IMR-90 (cell line): ENCODE measurements at regions not wholly inside any gene's neighbourhood (a gene's known extent, or its start where the extent isn't known, plus 50 kb on each side); places are given as distances from the start of the nearest gene placed in this dataset.

Experiments
- ATAC-seq: fragments of 200-7000 bp; cut with Tn5 transposase; 2 replicates; pipeline ENCODE4 v1.9.1; 2020; ENCODE audit warnings: low read depth, mild to moderate bottlenecking, moderate library complexity
- BruUV-seq: library from RNA; stranded (reverse); fragments of 400-500 nt; replicated peaks from 2 replicates; lab custom pipeline; 2021; lab: Mats Ljungman, UMichigan
- CTCF ChIA-PET: fragments of 300-600 bp; formaldehyde crosslinking; extraction: SDS; loops from one replicate; lab custom pipeline; 2021; ENCODE audit warnings: antibody characterized with exemption; lab: Yijun Ruan, JAX
- POLR2A ChIA-PET: fragments of 300-600 bp; sonication (Branson Sonifier 250); formaldehyde crosslinking; loops from one replicate; lab custom pipeline; 2022; ENCODE audit warnings: antibody characterized with exemption; ENCODE audit not compliant: unreplicated experiment; lab: Charles Lee
- DNase-seq: peaks from one replicate; pipeline ENCODE4 v3.0.0; 2013
- H2AFZ ChIP-seq: replicated peaks from 2 replicates; pipeline ENCODE3; 2013; ENCODE audit warnings: low read length, mild to moderate bottlenecking; ENCODE audit not compliant: poor library complexity
- H2AK5ac ChIP-seq: 2 replicates; pipeline ENCODE4 v1.6.1; 2013; ENCODE audit warnings: low read depth, low read length, inconsistent platforms
- H2AK9ac ChIP-seq: replicated peaks from 2 replicates; pipeline ENCODE3; 2013; ENCODE audit warnings: mild to moderate bottlenecking, low read depth, low read length, moderate library complexity; ENCODE audit not compliant: poor library complexity
- H2BK120ac ChIP-seq: 2 replicates; pipeline ENCODE4 v1.6.1; 2013; ENCODE audit warnings: low read depth, low read length, inconsistent platforms
- H2BK15ac ChIP-seq: 3 replicates; pipeline ENCODE4 v1.6.1; 2013; ENCODE audit warnings: low read depth, low read length, inconsistent platforms
- H2BK20ac ChIP-seq: 2 replicates; pipeline ENCODE4 v1.6.1; 2013; ENCODE audit warnings: low read depth, mild to moderate bottlenecking, inconsistent platforms, low read length, moderate library complexity
- H2BK5ac ChIP-seq: 2 replicates; pipeline ENCODE4 v1.6.1; 2013; ENCODE audit warnings: mild to moderate bottlenecking, low read depth, low read length, inconsistent platforms; ENCODE audit not compliant: poor library complexity, severe bottlenecking
- H3K14ac ChIP-seq: replicated peaks from 2 replicates; pipeline ENCODE4 v1.6.1; 2013; ENCODE audit warnings: low read depth, low read length, inconsistent platforms
- H3K18ac ChIP-seq: 2 replicates; pipeline ENCODE4 v1.6.1; 2013; ENCODE audit warnings: low read depth, low read length, control low read depth
- H3K23ac ChIP-seq: 2 replicates; pipeline ENCODE4 v1.6.1; 2013; ENCODE audit warnings: low read depth, low read length, inconsistent platforms
- H3K27ac ChIP-seq: 2 replicates; pipeline ENCODE4 v1.5.1; 2013; ENCODE audit warnings: mild to moderate bottlenecking, control low read depth, low read length; ENCODE audit not compliant: insufficient read depth
- H3K27me3 ChIP-seq: 2 replicates; pipeline ENCODE4 v1.6.1; 2013; ENCODE audit warnings: low read length; ENCODE audit not compliant: control insufficient read depth, insufficient read depth
- H3K36me3 ChIP-seq: 2 replicates; pipeline ENCODE4 v1.6.1; 2013; ENCODE audit warnings: low read length, mixed read lengths; ENCODE audit not compliant: control insufficient read depth, insufficient read depth
- H3K4ac ChIP-seq: 2 replicates; pipeline ENCODE4 v1.6.1; 2013; ENCODE audit warnings: low read depth, low read length, inconsistent platforms
- H3K4me1 ChIP-seq: 2 replicates; pipeline ENCODE4 v1.6.1; 2013; ENCODE audit warnings: low read length, mixed read lengths; ENCODE audit not compliant: control insufficient read depth, insufficient read depth
- H3K4me2 ChIP-seq: 2 replicates; pipeline ENCODE4 v1.6.1; 2013; ENCODE audit warnings: low read depth, mild to moderate bottlenecking, control low read depth, low read length, moderate library complexity
- H3K4me3 ChIP-seq: 2 replicates; pipeline ENCODE4 v1.5.1; 2013; ENCODE audit warnings: low read depth, mild to moderate bottlenecking, control low read depth, low read length, moderate library complexity; ENCODE audit not compliant: insufficient read depth
- H3K56ac ChIP-seq: 2 replicates; pipeline ENCODE4 v1.6.1; 2013; ENCODE audit warnings: low read length, inconsistent platforms; ENCODE audit not compliant: insufficient read depth; ENCODE audit errors: extremely low read depth
- H3K79me1 ChIP-seq, 2 experiments: 2 replicates each; pipeline ENCODE4 v1.6.1; 2013; ENCODE audit warnings: low read length in 2 of 2, inconsistent platforms in 1 of 2, low read depth in 1 of 2
- H3K9ac ChIP-seq: 2 replicates; pipeline ENCODE4 v1.6.1; 2013; ENCODE audit warnings: low read depth, low read length, control low read depth
- H3K9me1 ChIP-seq: 2 replicates; pipeline ENCODE4 v1.6.1; 2013; ENCODE audit warnings: low read length, inconsistent platforms; ENCODE audit not compliant: insufficient read depth
- H3K9me3 ChIP-seq: 2 replicates; pipeline ENCODE4 v1.6.1; 2013; ENCODE audit warnings: low read length; ENCODE audit not compliant: control insufficient read depth, insufficient read depth
- H4K20me1 ChIP-seq: 2 replicates; pipeline ENCODE4 v1.6.1; 2013; ENCODE audit warnings: low read length, inconsistent platforms; ENCODE audit not compliant: insufficient read depth
- H4K5ac ChIP-seq: 2 replicates; pipeline ENCODE4 v1.6.1; 2013; ENCODE audit warnings: mild to moderate bottlenecking, low read depth, low read length, control low read depth
- H4K8ac ChIP-seq, 2 experiments: 2 replicates each; pipeline ENCODE4 v1.6.1; 2013; ENCODE audit warnings: low read depth in 2 of 2, low read length in 2 of 2, control low read depth in 1 of 2, inconsistent platforms in 1 of 2
- H4K91ac ChIP-seq: 2 replicates; pipeline ENCODE4 v1.6.1; 2013; ENCODE audit warnings: low read depth, low read length, inconsistent platforms; ENCODE audit not compliant: insufficient read depth
- CEBPB ChIP-seq: IDR thresholded peaks from 2 replicates; pipeline ENCODE4 v1.6.1; 2012; ENCODE audit warnings: low read depth, low read length, improper control_type of control experiment
- RCOR1 ChIP-seq: IDR thresholded peaks from 2 replicates; pipeline ENCODE4 v1.6.1; 2012; ENCODE audit warnings: mild to moderate bottlenecking, low read length, improper control_type of control experiment; ENCODE audit not compliant: insufficient replicate concordance
- WGBS, 2 experiments: methylation state at CpG; one replicate each; pipeline versions ENCODE4 v1.1.5 to v1.1.7; 2013; ENCODE audit warnings: missing lambda C conversion rate in 2 of 2; ENCODE audit not compliant: insufficient read length in 1 of 2; ENCODE audit errors: extremely low coverage in 2 of 2; 5-methylcytosine and 5-hydroxymethylcytosine counted together
- dilution Hi-C: fragments of 300-500 bp; cut with HindIII; formaldehyde crosslinking; loops from one replicate; pipeline ENCODE4 v1.14.3; 2018; ENCODE audit warnings: low sequenced_read_pairs; ENCODE audit not compliant: unreplicated experiment
- in situ Hi-C: fragments of 300-500 bp; cut with MboI; formaldehyde crosslinking; loops from 3 replicates; pipeline ENCODE4 v1.14.3; 2019; ENCODE audit warnings: low sequenced_read_pairs, inconsistent platforms, mixed read lengths
- intact Hi-C: fragments of 100-400 bp; cut with micrococcal nuclease; formaldehyde crosslinking; loops from 2 replicates; pipeline ENCODE4 v1.10.0; 2022

GRCh38 chr2:228613133-228613850, 431.8 kb upstream of the SPHKAP start:
- Histone ChIP-seq H2BK120ac (no peak overlapping the region), H3K14ac (no peak overlapping the region), H4K91ac (no peak overlapping the region), H3K4me1 (no peaks in the 10 kb centered on the region), H2BK20ac (no peak overlapping the region), H3K23ac (no peak overlapping the region), H4K20me1 (no peaks in the 10 kb centered on the region), H2BK15ac (no peak overlapping the region), H2BK5ac (no peak overlapping the region), H2AFZ (no peak overlapping the region), H4K8ac (no peak overlapping the region), H2AK9ac (no peak overlapping the region), H2AK5ac (no peak overlapping the region), H3K79me1 (no peaks in the 10 kb centered on the region), H3K27ac (no peak overlapping the region), H3K4ac (no peak overlapping the region), H3K9ac (no peak overlapping the region), H3K4me3 (no peak overlapping the region), H3K27me3 (no peaks in the 10 kb centered on the region), H3K4me2 (no peak overlapping the region), H4K5ac (no peak overlapping the region), H3K18ac (no peak overlapping the region), H3K9me3 (no peaks in the 10 kb centered on the region), H3K56ac (no peak overlapping the region), H3K9me1 (no peaks in the 10 kb centered on the region), H3K36me3 (no peaks in the 10 kb centered on the region)
- intact Hi-C loops (no loop called here), in situ Hi-C loops (no loop called here), dilution Hi-C loops (no loop called here)
- no TSS peak for BruUV-seq
- DNase-seq (peak; percentile 95), ATAC-seq (peak; percentile 67)
- CTCF ChIA-PET: no interaction called here
- POLR2A ChIA-PET: no interaction called here
- no CpG with 5 or more reads among the region's 8 CpGs for WGBS, 2 experiments
- TF ChIP-seq RCOR1 (no peak), CEBPB (peak; percentile 66; the same call in 1 of the 2 replicates)
